Adrenal gland (tissue), 9 donors: ENCODE measurements at regions not wholly inside any gene's neighbourhood (a gene's known extent, or its start where the extent isn't known, plus 50 kb on each side); places are given as distances from the start of the nearest gene placed in this dataset.
A peak's percentile ranks its signal among the peaks of the same experiment; 100 is the strongest.

Experiments
- DNase-seq, 7 donors: peaks; one replicate each; pipeline ENCODE4 v3.0.0-alpha.2; 2019 to 2020
- H3K27ac ChIP-seq, 5 donors: fragments of 200-600 bp; sonication (generic) in 4 of 5; 1 replicate in 3 of 5; 2 replicates in 2 of 5; pipeline versions ENCODE4 v1.5.1 to v1.8.0; 2016 to 2020; ENCODE audit warnings: mild to moderate bottlenecking in 1 of 5
- H3K27me3 ChIP-seq: fragments of 200-600 bp; 2 replicates; pipeline ENCODE4 v1.8.0; 2021
- H3K36me3 ChIP-seq, 2 donors: fragments of 200-600 bp; replicated peaks in 1 of 2; 1 replicate in 1 of 2; 2 replicates in 1 of 2; pipeline versions ENCODE4 v1.5.1 to v1.8.0; 2018 to 2022
- H3K4me1 ChIP-seq, 2 donors: fragments of 200-600 bp; replicated peaks in 1 of 2; 1 replicate in 1 of 2; 2 replicates in 1 of 2; pipeline versions ENCODE4 v1.5.1 to v1.8.0; 2018 to 2021
- H3K4me3 ChIP-seq, 4 donors: fragments of 200-600 bp; sonication (generic) in 3 of 4; one replicate each; pipeline ENCODE4 v1.5.1; 2016 to 2018
- H3K9me3 ChIP-seq, 3 donors: fragments of 200-600 bp; sonication (generic) in 1 of 3; replicated peaks in 1 of 3; 1 replicate in 2 of 3; 2 replicates in 1 of 3; pipeline versions ENCODE4 v1.5.1 to v1.8.0; 2016 to 2021
- POLR2A ChIP-seq, 2 donors: fragments of 450-650 bp; IDR thresholded peaks; one replicate each; pipeline ENCODE4 v1.6.1; 2017; ENCODE audit warnings: antibody characterized with exemption in 2 of 2, mild to moderate bottlenecking in 2 of 2, moderate library complexity in 1 of 2
- WGBS, 4 donors: extraction: QIAGEN DNeasy Blood & Tissue Kit in 2 of 4; methylation state at CpG; one replicate each; pipeline versions ENCODE4 v1.1.5 to v1.1.7; 2013 to 2017; 5-methylcytosine and 5-hydroxymethylcytosine counted together
- intact Hi-C, 2 donors: fragments of 100-400 bp; cut with DNase I; formaldehyde crosslinking; loops; one replicate each; pipeline versions ENCODE4 v1.14.1 to v1.15.0; 2022 to 2023
- TF ChIP-seq, protein P1 (sequence below), 6 experiments: fragments of 450-650 bp in 4 of 6; fragments of 200-600 bp in 2 of 6; sonication (generic) in 1 of 6; IDR thresholded peaks; 1 replicate in 5 of 6; 2 replicates in 1 of 6; pipeline versions ENCODE4 v1.5.1 to v1.8.0; 2016 to 2021; ENCODE audit warnings: antibody characterized with exemption in 6 of 6, mild to moderate bottlenecking in 2 of 6, moderate library complexity in 1 of 6
- donor health status: healthy with polysubstance abuse.
- donor health status: Bipolar disorder and iron deficiency.
- donor health status: DM: yes; HTN: yes; CAD: no.
- donor health status: DM: no; HTN: no; CAD: no.
- donor health status: DM: no; HTN: no; CAD: no.

DNA sequence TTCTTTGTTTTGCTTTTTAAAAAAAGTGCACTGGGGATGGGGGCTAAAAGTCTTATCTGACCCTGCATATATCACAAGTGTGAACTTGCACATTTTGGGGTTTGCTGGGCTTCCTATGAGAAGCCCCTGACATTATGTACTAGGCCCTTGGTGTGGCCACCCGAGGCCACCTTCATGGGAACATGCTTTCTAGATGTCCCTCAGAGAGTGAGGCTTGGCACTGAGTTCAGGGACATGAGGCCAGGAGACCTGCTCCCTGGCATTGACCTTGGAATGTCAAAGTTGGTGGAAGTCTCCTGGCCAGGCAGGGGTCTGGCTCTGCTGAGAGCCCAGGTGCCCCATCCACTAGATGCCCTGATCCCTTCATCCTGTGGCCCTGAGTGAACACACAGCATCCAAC is 536.2 kb downstream of the TCERG1L start:
- DNase-seq: no peak

DNA sequence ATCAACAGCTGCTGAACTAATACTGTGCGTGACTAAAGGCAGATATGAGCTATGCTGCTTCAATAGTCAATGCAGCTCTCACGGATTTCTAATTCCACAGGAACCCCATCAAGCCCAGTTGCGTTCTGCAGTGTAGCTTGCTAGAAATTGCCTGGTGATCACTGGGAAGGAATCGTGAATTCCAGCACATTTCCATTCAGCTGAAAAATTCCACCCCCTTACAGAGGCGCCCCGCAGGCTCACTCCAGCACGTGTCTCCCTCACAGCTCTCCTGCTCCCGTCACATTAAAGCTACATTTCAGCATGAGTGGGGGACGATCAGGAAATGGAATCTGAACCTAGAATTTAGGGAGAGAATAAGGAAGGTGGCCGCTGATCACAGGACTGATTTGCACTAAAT is 534.8 kb downstream of the TCERG1L start:
- WGBS, 4 donors: 69 to 78% (median 75%) methylated on average over 10 of the region's 10 CpGs
- Histone ChIP-seq H3K27ac (no peak overlapping the region), H3K9me3 (no peaks in the 10 kb centered on the region), H3K4me3 (no peak overlapping the region), H3K36me3 (no peaks in the 10 kb centered on the region), H3K4me1 (no peaks in the 10 kb centered on the region), H3K27me3 (no peaks in the 10 kb centered on the region)
- intact Hi-C loops: no loop called here
- TF ChIP-seq, protein P1, sequence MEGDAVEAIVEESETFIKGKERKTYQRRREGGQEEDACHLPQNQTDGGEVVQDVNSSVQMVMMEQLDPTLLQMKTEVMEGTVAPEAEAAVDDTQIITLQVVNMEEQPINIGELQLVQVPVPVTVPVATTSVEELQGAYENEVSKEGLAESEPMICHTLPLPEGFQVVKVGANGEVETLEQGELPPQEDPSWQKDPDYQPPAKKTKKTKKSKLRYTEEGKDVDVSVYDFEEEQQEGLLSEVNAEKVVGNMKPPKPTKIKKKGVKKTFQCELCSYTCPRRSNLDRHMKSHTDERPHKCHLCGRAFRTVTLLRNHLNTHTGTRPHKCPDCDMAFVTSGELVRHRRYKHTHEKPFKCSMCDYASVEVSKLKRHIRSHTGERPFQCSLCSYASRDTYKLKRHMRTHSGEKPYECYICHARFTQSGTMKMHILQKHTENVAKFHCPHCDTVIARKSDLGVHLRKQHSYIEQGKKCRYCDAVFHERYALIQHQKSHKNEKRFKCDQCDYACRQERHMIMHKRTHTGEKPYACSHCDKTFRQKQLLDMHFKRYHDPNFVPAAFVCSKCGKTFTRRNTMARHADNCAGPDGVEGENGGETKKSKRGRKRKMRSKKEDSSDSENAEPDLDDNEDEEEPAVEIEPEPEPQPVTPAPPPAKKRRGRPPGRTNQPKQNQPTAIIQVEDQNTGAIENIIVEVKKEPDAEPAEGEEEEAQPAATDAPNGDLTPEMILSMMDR (IDR thresholded peaks at IDR 0.05): no peak
- no peak for TF ChIP-seq POLR2A (IDR thresholded peaks at IDR 0.05)
- DNase-seq: no peak

More for the DNA sequence above, 536.2 kb downstream of the TCERG1L start:
- Histone ChIP-seq H3K27me3 (no peaks in the 10 kb centered on the region), H3K27ac (no peak overlapping the region), H3K9me3 (no peaks in the 10 kb centered on the region), H3K4me3 (no peak overlapping the region), H3K4me1 (no peaks in the 10 kb centered on the region), H3K36me3 (no peaks in the 10 kb centered on the region)
- 57 to 100% (median 77%) methylated on average over 1 of the region's 1 CpG for WGBS, 4 donors
- intact Hi-C loops: no loop called here
- TF ChIP-seq, protein P1 (IDR thresholded peaks at IDR 0.05): no peak
- no peak for TF ChIP-seq POLR2A (IDR thresholded peaks at IDR 0.05)

DNA sequence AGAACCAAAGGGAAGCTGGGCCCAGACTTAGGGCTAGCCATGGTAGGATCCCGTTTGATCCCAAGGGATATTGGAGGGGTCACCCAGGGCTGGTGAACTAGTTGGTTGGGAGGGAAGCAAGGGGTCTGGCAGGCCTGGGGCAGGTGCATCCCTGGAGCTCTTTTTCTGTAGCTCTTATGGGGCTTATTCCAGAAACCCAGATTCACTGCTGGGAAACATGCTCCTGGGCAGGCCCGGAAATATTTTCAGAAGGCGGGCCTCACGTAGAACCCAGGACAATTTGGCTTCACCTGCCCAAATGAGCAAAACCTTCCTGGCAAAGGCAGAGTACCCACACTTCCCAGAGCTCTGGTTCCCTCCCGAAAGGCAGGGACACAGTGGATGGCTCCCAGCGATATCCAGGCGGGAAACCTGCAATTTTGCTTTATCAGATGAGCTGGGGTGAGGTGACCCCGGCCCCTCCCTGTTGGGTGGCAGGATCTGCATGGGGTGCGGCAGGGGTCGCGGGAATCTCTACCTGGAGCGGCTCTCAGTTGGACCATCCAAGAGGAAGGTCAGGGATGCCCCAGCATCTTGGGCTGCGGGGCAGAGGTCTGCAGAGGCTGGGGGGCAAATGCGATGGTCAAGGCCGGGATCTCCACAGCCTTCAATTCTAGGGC is 533.9 kb downstream of the TCERG1L start:
- Histone ChIP-seq H3K4me3 (no peak overlapping the region), H3K4me1 (no peaks in the 10 kb centered on the region), H3K9me3 (no peaks in the 10 kb centered on the region), H3K27ac (no peak overlapping the region), H3K27me3 (no peaks in the 10 kb centered on the region), H3K36me3 (no peaks in the 10 kb centered on the region)
- no peak for TF ChIP-seq POLR2A (IDR thresholded peaks at IDR 0.05)
- TF ChIP-seq, protein P1 (IDR thresholded peaks at IDR 0.05): no peak
- 83 to 87% (median 85%) methylated on average over 4 to 15 of the region's 15 CpGs for WGBS, 4 donors
- intact Hi-C loops: no loop called here
- peak in 1 of 7 donors; percentile 8 for DNase-seq

DNA sequence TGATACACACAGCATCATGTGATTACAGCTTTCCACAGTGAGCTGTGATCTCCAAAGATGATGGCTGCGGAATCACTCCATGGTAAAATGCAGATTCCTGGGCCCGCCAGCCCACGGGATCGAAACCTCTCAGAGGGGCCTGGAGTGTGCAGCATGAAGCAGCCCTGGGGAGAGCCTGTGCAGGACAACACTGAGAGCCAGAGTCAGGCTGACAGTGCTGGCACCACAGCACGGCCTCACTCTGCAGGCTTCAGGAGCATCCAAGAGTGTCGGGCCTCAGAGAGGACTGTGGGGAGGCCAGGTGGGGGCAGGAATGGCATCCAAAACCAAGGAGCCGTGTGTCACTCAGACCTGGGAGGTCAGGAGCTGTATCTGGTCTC is 533.4 kb downstream of the TCERG1L start:
- TF ChIP-seq, protein P1 (IDR thresholded peaks at IDR 0.05): no peak
- TF ChIP-seq POLR2A (IDR thresholded peaks at IDR 0.05): no peak
- Histone ChIP-seq H3K4me3 (no peak overlapping the region), H3K36me3 (no peaks in the 10 kb centered on the region), H3K27ac (no peak overlapping the region), H3K4me1 (no peaks in the 10 kb centered on the region), H3K27me3 (no peaks in the 10 kb centered on the region), H3K9me3 (no peaks in the 10 kb centered on the region)
- intact Hi-C loops: no loop called here
- 80 to 95% (median 91%) methylated on average over 3 to 7 of the region's 7 CpGs for WGBS, 4 donors
- DNase-seq: no peak
